Ishikawa (cell line): ENCODE measurements at regions not wholly inside any gene's neighbourhood (a gene's known extent, or its start where the extent isn't known, plus 50 kb on each side); places are given as distances from the start of the nearest gene placed in this dataset.

Experiments used
- EP300 ChIP-seq: IDR thresholded peaks from 2 replicates; pipeline ENCODE4 v1.6.1; 2012; ENCODE audit warnings: borderline replicate concordance
- FOXM1 ChIP-seq: IDR thresholded peaks from 2 replicates; pipeline ENCODE4 v1.6.1; 2012; ENCODE audit warnings: low read depth, borderline replicate concordance
- NFIC ChIP-seq: IDR thresholded peaks from 2 replicates; pipeline ENCODE4 v1.6.1; 2012
- RAD21 ChIP-seq: IDR thresholded peaks from 2 replicates; pipeline ENCODE4 v1.6.1; 2012; ENCODE audit warnings: low read depth
- REST ChIP-seq: IDR thresholded peaks from 2 replicates; pipeline ENCODE4 v1.6.1; 2012; ENCODE audit warnings: low read depth, mild to moderate bottlenecking
- TCF12 ChIP-seq: IDR thresholded peaks from 2 replicates; pipeline ENCODE4 v1.6.1; 2012; ENCODE audit warnings: low read depth
- USF1 ChIP-seq: IDR thresholded peaks from 2 replicates; pipeline ENCODE4 v1.6.1; 2012
- YY1 ChIP-seq: IDR thresholded peaks from 2 replicates; pipeline ENCODE4 v1.6.1; 2012; ENCODE audit warnings: low read depth
- ZBTB7A ChIP-seq: IDR thresholded peaks from 2 replicates; pipeline ENCODE4 v1.6.1; 2012; ENCODE audit warnings: low read depth
- TF ChIP-seq, protein P1 (sequence below): IDR thresholded peaks from 2 replicates; pipeline ENCODE4 v1.6.1; 2012

- TF ChIP-seq YY1 (no peak), EP300 (no peak), FOXM1 (no peak), USF1 (no peak), ZBTB7A (no peak), RAD21 (no peak), TCF12 (no peak), REST (no peak), NFIC (no peak)
- TF ChIP-seq, protein P1, sequence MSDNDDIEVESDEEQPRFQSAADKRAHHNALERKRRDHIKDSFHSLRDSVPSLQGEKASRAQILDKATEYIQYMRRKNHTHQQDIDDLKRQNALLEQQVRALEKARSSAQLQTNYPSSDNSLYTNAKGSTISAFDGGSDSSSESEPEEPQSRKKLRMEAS = no peak
These were observed 97.8 kb downstream of the ZNF674 start for GRCh38 chrX:46447384-46447783.
